HFFc6 (cell line): ENCODE measurements at regions not wholly inside any gene's neighbourhood (a gene's known extent, or its start where the extent isn't known, plus 50 kb on each side); places are given as distances from the start of the nearest gene placed in this dataset.

Experiments
- DNase-seq: peaks from one replicate; pipeline ENCODE4 v3.0.0-alpha.2; 2018
- H3K27ac Mint-ChIP-seq: 2 replicates; pipeline ENCODE4 v1.8.0; 2020; ENCODE audit warnings: mild to moderate bottlenecking, mixed read lengths
- H3K27me3 Mint-ChIP-seq: 2 replicates; pipeline ENCODE4 v1.8.0; 2021; ENCODE audit warnings: mild to moderate bottlenecking, moderate library complexity, mixed read lengths; ENCODE audit not compliant: insufficient read depth
- H3K36me3 Mint-ChIP-seq: 2 replicates; pipeline ENCODE4 v1.8.0; 2021; ENCODE audit warnings: low read depth, mixed read lengths
- H3K4me1 Mint-ChIP-seq: 2 replicates; pipeline ENCODE4 v1.8.0; 2020; ENCODE audit warnings: low read depth, mixed read lengths
- H3K4me3 Mint-ChIP-seq: 2 replicates; pipeline ENCODE4 v1.8.0; 2020; ENCODE audit warnings: mild to moderate bottlenecking, moderate library complexity, mixed read lengths
- H3K9me3 Mint-ChIP-seq: 2 replicates; pipeline ENCODE4 v1.8.0; 2020; ENCODE audit warnings: mild to moderate bottlenecking, mixed read lengths
- CTCF ChIP-seq: fragments of 200-600 bp; sonication (generic); IDR thresholded peaks from 2 replicates; pipeline ENCODE4 v1.5.0; 2021; ENCODE audit warnings: antibody characterized with exemption, mild to moderate bottlenecking

- peaks cover 42% of the 10 kb centered on the region for H3K9me3 Mint-ChIP-seq
- H3K4me3 Mint-ChIP-seq, result no peak overlapping the region
- no peaks in the 10 kb centered on the region for H3K27me3 Mint-ChIP-seq
- no peak for TF ChIP-seq CTCF
- H3K27ac Mint-ChIP-seq, result no peak overlapping the region
- no peaks in the 10 kb centered on the region for H3K36me3 Mint-ChIP-seq
- DNase-seq, result no peak
- no peaks in the 10 kb centered on the region for H3K4me1 Mint-ChIP-seq
Observed at GRCh38 chr3:5568451-5568850, 380.9 kb downstream of the EDEM1 start.

- H3K36me3 Mint-ChIP-seq, result no peaks in the 10 kb centered on the region
- H3K27me3 Mint-ChIP-seq, result no peaks in the 10 kb centered on the region
- no peaks in the 10 kb centered on the region for H3K4me1 Mint-ChIP-seq
- H3K4me3 Mint-ChIP-seq, result no peak overlapping the region
- no peak overlapping the region for H3K27ac Mint-ChIP-seq
- TF ChIP-seq CTCF, result no peak
- peaks cover 45% of the 10 kb centered on the region for H3K9me3 Mint-ChIP-seq
- no peak for DNase-seq
Observed at GRCh38 chr3:5569152-5569551, 381.6 kb downstream of the EDEM1 start.

- no peak for DNase-seq
- H3K27ac Mint-ChIP-seq, result no peak overlapping the region
- no peaks in the 10 kb centered on the region for H3K36me3 Mint-ChIP-seq
- TF ChIP-seq CTCF, result no peak
- H3K4me3 Mint-ChIP-seq, result no peak overlapping the region
- no peaks in the 10 kb centered on the region for H3K4me1 Mint-ChIP-seq
- H3K27me3 Mint-ChIP-seq, result no peaks in the 10 kb centered on the region
- H3K9me3 Mint-ChIP-seq, result peaks cover 51% of the 10 kb centered on the region
Observed at GRCh38 chr3:5572168-5572567, 384.7 kb downstream of the EDEM1 start.

GRCh38 chr3:5576277-5577011, 388.9 kb downstream of the EDEM1 start:
- Mint-ChIP-seq H3K36me3 (no peaks in the 10 kb centered on the region), H3K4me1 (no peaks in the 10 kb centered on the region), H3K27me3 (peaks cover 2% of the 10 kb centered on the region; the same call in 1 of the 2 replicates), H3K4me3 (no peak overlapping the region), H3K27ac (no peak overlapping the region), H3K9me3 (peaks cover 62% of the 10 kb centered on the region)
- TF ChIP-seq CTCF, result no peak
- DNase-seq, result no peak

- Mint-ChIP-seq H3K36me3 (no peaks in the 10 kb centered on the region), H3K27ac (no peak overlapping the region), H3K4me1 (no peaks in the 10 kb centered on the region), H3K27me3 (peaks cover 2% of the 10 kb centered on the region; the same call in 1 of the 2 replicates), H3K4me3 (no peak overlapping the region), H3K9me3 (peaks cover 63% of the 10 kb centered on the region)
- no peak for TF ChIP-seq CTCF
- DNase-seq, result no peak
Observed at GRCh38 chr3:5579139-5579602, 391.7 kb downstream of the EDEM1 start.
